ENCODE measurements at regions not wholly inside any gene's neighbourhood (a gene's known extent, or its start where the extent isn't known, plus 50 kb on each side); places are given as distances from the start of the nearest gene placed in this dataset.

GRCh38 chr3:103085465-103085864, 650.6 kb downstream of the ZPLD1 start:
- H3K9me3 ChIP-seq (ENCODE audit: control insufficient read depth, insufficient read depth, low read depth, low read length) = no peaks in the 10 kb centered on the region
- no peaks in the 10 kb centered on the region for H3K36me3 ChIP-seq (ENCODE audit: control insufficient read depth, insufficient read depth, low read length)
- H3K9ac ChIP-seq (ENCODE audit: low read length) = no peak overlapping the region
- H3K27ac ChIP-seq (ENCODE audit: low read depth, low read length) = no peak overlapping the region
- no peak overlapping the region for H3K4me3 ChIP-seq (ENCODE audit: low read depth, low read length)
- H3K4me1 ChIP-seq (ENCODE audit: control insufficient read depth, insufficient read depth, low read length) = no peaks in the 10 kb centered on the region
- no peaks in the 10 kb centered on the region for H3K27me3 ChIP-seq (ENCODE audit: control insufficient read depth, insufficient read depth, low read length)

- Histone ChIP-seq H3K4me1 (ENCODE audit: control insufficient read depth, insufficient read depth, low read length) (no peaks in the 10 kb centered on the region), H3K27ac (ENCODE audit: low read depth, low read length) (no peak overlapping the region), H3K9ac (ENCODE audit: low read length) (no peak overlapping the region), H3K27me3 (ENCODE audit: control insufficient read depth, insufficient read depth, low read length) (no peaks in the 10 kb centered on the region), H3K36me3 (ENCODE audit: control insufficient read depth, insufficient read depth, low read length) (no peaks in the 10 kb centered on the region), H3K9me3 (ENCODE audit: control insufficient read depth, insufficient read depth, low read depth, low read length) (no peaks in the 10 kb centered on the region), H3K4me3 (ENCODE audit: low read depth, low read length) (no peak overlapping the region)
Observed at GRCh38 chr3:103089758-103090157, 654.9 kb downstream of the ZPLD1 start.

- H3K4me3 ChIP-seq (ENCODE audit: low read depth, low read length) = no peak overlapping the region
- no peaks in the 10 kb centered on the region for H3K36me3 ChIP-seq (ENCODE audit: control insufficient read depth, insufficient read depth, low read length)
- no peaks in the 10 kb centered on the region for H3K9me3 ChIP-seq (ENCODE audit: control insufficient read depth, insufficient read depth, low read depth, low read length)
- no peaks in the 10 kb centered on the region for H3K27me3 ChIP-seq (ENCODE audit: control insufficient read depth, insufficient read depth, low read length)
- no peak overlapping the region for H3K27ac ChIP-seq (ENCODE audit: low read depth, low read length)
- H3K4me1 ChIP-seq (ENCODE audit: control insufficient read depth, insufficient read depth, low read length) = no peaks in the 10 kb centered on the region
- no peak overlapping the region for H3K9ac ChIP-seq (ENCODE audit: low read length)
Observed at GRCh38 chr3:103105206-103105605, 670.4 kb downstream of the ZPLD1 start.

- Histone ChIP-seq H3K36me3 (ENCODE audit: control insufficient read depth, insufficient read depth, low read length) (no peaks in the 10 kb centered on the region), H3K27ac (ENCODE audit: low read depth, low read length) (no peak overlapping the region), H3K4me3 (ENCODE audit: low read depth, low read length) (no peak overlapping the region), H3K9me3 (ENCODE audit: control insufficient read depth, insufficient read depth, low read depth, low read length) (no peaks in the 10 kb centered on the region), H3K4me1 (ENCODE audit: control insufficient read depth, insufficient read depth, low read length) (no peaks in the 10 kb centered on the region), H3K9ac (ENCODE audit: low read length) (no peak overlapping the region), H3K27me3 (ENCODE audit: control insufficient read depth, insufficient read depth, low read length) (no peaks in the 10 kb centered on the region)
Observed at GRCh38 chr3:103112273-103112672, 677.5 kb downstream of the ZPLD1 start.

- no peaks in the 10 kb centered on the region for H3K27me3 ChIP-seq (ENCODE audit: control insufficient read depth, insufficient read depth, low read length)
- H3K4me3 ChIP-seq (ENCODE audit: low read depth, low read length) = no peak overlapping the region
- no peak overlapping the region for H3K9ac ChIP-seq (ENCODE audit: low read length)
- no peaks in the 10 kb centered on the region for H3K4me1 ChIP-seq (ENCODE audit: control insufficient read depth, insufficient read depth, low read length)
- H3K9me3 ChIP-seq (ENCODE audit: control insufficient read depth, insufficient read depth, low read depth, low read length) = no peaks in the 10 kb centered on the region
- H3K36me3 ChIP-seq (ENCODE audit: control insufficient read depth, insufficient read depth, low read length) = no peaks in the 10 kb centered on the region
- H3K27ac ChIP-seq (ENCODE audit: low read depth, low read length) = no peak overlapping the region
Observed at GRCh38 chr3:103126115-103126514, 691.3 kb downstream of the ZPLD1 start.

- Histone ChIP-seq H3K27ac (ENCODE audit: low read depth, low read length) (no peak overlapping the region), H3K4me1 (ENCODE audit: control insufficient read depth, insufficient read depth, low read length) (no peaks in the 10 kb centered on the region), H3K27me3 (ENCODE audit: control insufficient read depth, insufficient read depth, low read length) (no peaks in the 10 kb centered on the region), H3K9ac (ENCODE audit: low read length) (no peak overlapping the region), H3K36me3 (ENCODE audit: control insufficient read depth, insufficient read depth, low read length) (no peaks in the 10 kb centered on the region), H3K4me3 (ENCODE audit: low read depth, low read length) (no peak overlapping the region), H3K9me3 (ENCODE audit: control insufficient read depth, insufficient read depth, low read depth, low read length) (no peaks in the 10 kb centered on the region)
Observed at GRCh38 chr3:103127098-103127630, 692.3 kb downstream of the ZPLD1 start.

GRCh38 chr3:103127737-103128136, 692.9 kb downstream of the ZPLD1 start:
- H3K36me3 ChIP-seq (ENCODE audit: control insufficient read depth, insufficient read depth, low read length) = no peaks in the 10 kb centered on the region
- H3K4me1 ChIP-seq (ENCODE audit: control insufficient read depth, insufficient read depth, low read length) = no peaks in the 10 kb centered on the region
- H3K9me3 ChIP-seq (ENCODE audit: control insufficient read depth, insufficient read depth, low read depth, low read length) = no peaks in the 10 kb centered on the region
- H3K27me3 ChIP-seq (ENCODE audit: control insufficient read depth, insufficient read depth, low read length) = no peaks in the 10 kb centered on the region
- no peak overlapping the region for H3K9ac ChIP-seq (ENCODE audit: low read length)
- H3K27ac ChIP-seq (ENCODE audit: low read depth, low read length) = no peak overlapping the region
- no peak overlapping the region for H3K4me3 ChIP-seq (ENCODE audit: low read depth, low read length)

- no peaks in the 10 kb centered on the region for H3K4me1 ChIP-seq (ENCODE audit: control insufficient read depth, insufficient read depth, low read length)
- no peak overlapping the region for H3K9ac ChIP-seq (ENCODE audit: low read length)
- no peaks in the 10 kb centered on the region for H3K9me3 ChIP-seq (ENCODE audit: control insufficient read depth, insufficient read depth, low read depth, low read length)
- H3K4me3 ChIP-seq (ENCODE audit: low read depth, low read length) = no peak overlapping the region
- no peak overlapping the region for H3K27ac ChIP-seq (ENCODE audit: low read depth, low read length)
- H3K27me3 ChIP-seq (ENCODE audit: control insufficient read depth, insufficient read depth, low read length) = no peaks in the 10 kb centered on the region
- no peaks in the 10 kb centered on the region for H3K36me3 ChIP-seq (ENCODE audit: control insufficient read depth, insufficient read depth, low read length)
Observed at GRCh38 chr3:103134023-103134724, 699.4 kb downstream of the ZPLD1 start.

GRCh38 chr3:103136621-103137020, 701.8 kb downstream of the ZPLD1 start:
- Histone ChIP-seq H3K9me3 (ENCODE audit: control insufficient read depth, insufficient read depth, low read depth, low read length) (no peaks in the 10 kb centered on the region), H3K27ac (ENCODE audit: low read depth, low read length) (no peak overlapping the region), H3K4me3 (ENCODE audit: low read depth, low read length) (no peak overlapping the region), H3K9ac (ENCODE audit: low read length) (no peak overlapping the region), H3K27me3 (ENCODE audit: control insufficient read depth, insufficient read depth, low read length) (no peaks in the 10 kb centered on the region), H3K36me3 (ENCODE audit: control insufficient read depth, insufficient read depth, low read length) (no peaks in the 10 kb centered on the region), H3K4me1 (ENCODE audit: control insufficient read depth, insufficient read depth, low read length) (no peaks in the 10 kb centered on the region; the same call in 1 of the 2 replicates)

GRCh38 chr3:103137830-103138229, 703.0 kb downstream of the ZPLD1 start:
- Histone ChIP-seq H3K4me1 (ENCODE audit: control insufficient read depth, insufficient read depth, low read length) (no peaks in the 10 kb centered on the region; the same call in 1 of the 2 replicates), H3K27ac (ENCODE audit: low read depth, low read length) (no peak overlapping the region), H3K9me3 (ENCODE audit: control insufficient read depth, insufficient read depth, low read depth, low read length) (no peaks in the 10 kb centered on the region), H3K27me3 (ENCODE audit: control insufficient read depth, insufficient read depth, low read length) (no peaks in the 10 kb centered on the region), H3K9ac (ENCODE audit: low read length) (no peak overlapping the region), H3K4me3 (ENCODE audit: low read depth, low read length) (no peak overlapping the region), H3K36me3 (ENCODE audit: control insufficient read depth, insufficient read depth, low read length) (no peaks in the 10 kb centered on the region)

GRCh38 chr3:103158183-103158582, 723.4 kb downstream of the ZPLD1 start:
- Histone ChIP-seq H3K4me3 (ENCODE audit: low read depth, low read length) (no peak overlapping the region), H3K27me3 (ENCODE audit: control insufficient read depth, insufficient read depth, low read length) (no peaks in the 10 kb centered on the region), H3K36me3 (ENCODE audit: control insufficient read depth, insufficient read depth, low read length) (no peaks in the 10 kb centered on the region), H3K4me1 (ENCODE audit: control insufficient read depth, insufficient read depth, low read length) (peaks cover 5% of the 10 kb centered on the region), H3K27ac (ENCODE audit: low read depth, low read length) (no peak overlapping the region), H3K9me3 (ENCODE audit: control insufficient read depth, insufficient read depth, low read depth, low read length) (no peaks in the 10 kb centered on the region), H3K9ac (ENCODE audit: low read length) (no peak overlapping the region)
